ENCODE measurements at regions not wholly inside any gene's neighbourhood (a gene's known extent, or its start where the extent isn't known, plus 50 kb on each side); places are given as distances from the start of the nearest gene placed in this dataset.

GRCh38 chr2:221851531-221852045 lies 279.5 kb upstream of the EPHA4 start:
- POLR2A ChIA-PET (ENCODE audit: low non-redundant PET): no interaction called here
- Histone ChIP-seq H3K36me3 (ENCODE audit: insufficient read depth, low read length, poor library complexity, severe bottlenecking) (no peaks in the 10 kb centered on the region), H3K4me3 (ENCODE audit: low read depth, low read length, poor library complexity, severe bottlenecking) (no peak overlapping the region), H3K4me1 (ENCODE audit: insufficient read depth, low read length, poor library complexity, severe bottlenecking) (no peaks in the 10 kb centered on the region), H3K9me3 (ENCODE audit: low read depth, low read length, poor library complexity, severe bottlenecking) (no peaks in the 10 kb centered on the region), H3K27me3 (replicated peaks; ENCODE audit: insufficient read depth, low read depth, low read length, poor library complexity) (peaks cover 13% of the 10 kb centered on the region), H3K27ac (ENCODE audit: low read depth, low read length, poor library complexity, severe bottlenecking) (no peak overlapping the region)
- no peak for TF ChIP-seq EZH2 (IDR thresholded peaks at IDR 0.05; ENCODE audit: borderline replicate concordance, low read depth, low read length, poor library complexity, severe bottlenecking)
- no peak for TF ChIP-seq CTCF (conservative IDR thresholded peaks at IDR 0.05; ENCODE audit: low read depth, low read length)
- DNase-seq (ENCODE audit: low spot score): no peak
- intact Hi-C loops (cut with micrococcal nuclease; ENCODE audit: unreplicated experiment): no loop called here
- CTCF ChIA-PET: no interaction called here
- BruUV-seq (replicated peaks): no TSS peak

GRCh38 chr2:221850076-221850475 lies 278.0 kb upstream of the EPHA4 start:
- no peaks in the 10 kb centered on the region for H3K9me3 ChIP-seq (ENCODE audit: low read depth, low read length, poor library complexity, severe bottlenecking)
- no peak overlapping the region for H3K4me3 ChIP-seq (ENCODE audit: low read depth, low read length, poor library complexity, severe bottlenecking)
- H3K27ac ChIP-seq (ENCODE audit: low read depth, low read length, poor library complexity, severe bottlenecking): no peak overlapping the region
- intact Hi-C loops (cut with micrococcal nuclease; ENCODE audit: unreplicated experiment): no loop called here
- CTCF ChIA-PET: no interaction called here
- H3K36me3 ChIP-seq (ENCODE audit: insufficient read depth, low read length, poor library complexity, severe bottlenecking): no peaks in the 10 kb centered on the region
- no peak for DNase-seq (ENCODE audit: low spot score)
- H3K27me3 ChIP-seq (replicated peaks; ENCODE audit: insufficient read depth, low read depth, low read length, poor library complexity): peaks cover 13% of the 10 kb centered on the region
- H3K4me1 ChIP-seq (ENCODE audit: insufficient read depth, low read length, poor library complexity, severe bottlenecking): peaks cover 1% of the 10 kb centered on the region
- POLR2A ChIA-PET (ENCODE audit: low non-redundant PET): no interaction called here
- no TSS peak for BruUV-seq (replicated peaks)
- TF ChIP-seq CTCF (conservative IDR thresholded peaks at IDR 0.05; ENCODE audit: low read depth, low read length): no peak
- no peak for TF ChIP-seq EZH2 (IDR thresholded peaks at IDR 0.05; ENCODE audit: borderline replicate concordance, low read depth, low read length, poor library complexity, severe bottlenecking)

- POLR2A ChIA-PET (ENCODE audit: low non-redundant PET): no interaction called here
- CTCF ChIA-PET: no interaction called here
- BruUV-seq (replicated peaks): no TSS peak
- Histone ChIP-seq H3K36me3 (ENCODE audit: insufficient read depth, low read length, poor library complexity, severe bottlenecking) (no peaks in the 10 kb centered on the region), H3K4me1 (ENCODE audit: insufficient read depth, low read length, poor library complexity, severe bottlenecking) (peaks cover 16% of the 10 kb centered on the region), H3K4me3 (ENCODE audit: low read depth, low read length, poor library complexity, severe bottlenecking) (no peak overlapping the region), H3K27ac (ENCODE audit: low read depth, low read length, poor library complexity, severe bottlenecking) (no peak overlapping the region), H3K27me3 (replicated peaks; ENCODE audit: insufficient read depth, low read depth, low read length, poor library complexity) (peaks cover 13% of the 10 kb centered on the region), H3K9me3 (ENCODE audit: low read depth, low read length, poor library complexity, severe bottlenecking) (no peaks in the 10 kb centered on the region)
- TF ChIP-seq EZH2 (IDR thresholded peaks at IDR 0.05; ENCODE audit: borderline replicate concordance, low read depth, low read length, poor library complexity, severe bottlenecking) (no peak), CTCF (conservative IDR thresholded peaks at IDR 0.05; ENCODE audit: low read depth, low read length) (no peak)
- DNase-seq (ENCODE audit: low spot score): no peak
- intact Hi-C loops (cut with micrococcal nuclease; ENCODE audit: unreplicated experiment): no loop called here
Observed at GRCh38 chr2:221848286-221848685, 276.2 kb upstream of the EPHA4 start.
